ENCODE measurements at regions not wholly inside any gene's neighbourhood (a gene's known extent, or its start where the extent isn't known, plus 50 kb on each side); places are given as distances from the start of the nearest gene placed in this dataset.
"Not testable (repeated sequence)": the region's sequence is repeated elsewhere in the genome, so short reads cannot be mapped to it uniquely, and the experiment has no call there.

DNA sequence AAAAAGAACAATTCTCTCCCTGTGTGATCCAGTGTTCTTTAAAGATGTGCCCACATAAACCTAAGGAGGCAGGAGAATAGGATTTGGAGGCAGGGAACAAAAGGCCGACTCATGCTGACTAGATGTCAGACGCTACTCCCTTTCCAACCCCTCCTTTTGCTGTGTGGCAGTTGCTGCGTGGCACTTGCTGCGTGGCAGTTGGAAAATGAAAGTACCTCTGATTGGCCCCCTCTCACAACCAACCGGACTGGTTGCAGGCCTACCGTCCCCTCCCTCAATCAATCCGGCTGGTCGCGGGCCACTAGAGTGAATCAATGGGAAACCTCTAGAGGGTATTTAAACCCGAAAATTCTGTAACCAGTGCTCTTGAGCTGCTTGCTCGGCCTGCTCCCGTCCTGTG, 551.0 kb downstream of the KIF4B start:
- peak overlapping the region; percentile 48; the same call in 1 of the 2 replicates for H2AFZ ChIP-seq
- CTCF ChIA-PET = no interaction called here
- no peak overlapping the region for H3K4me3 ChIP-seq
- no peaks in the 10 kb centered on the region for H4K20me1 ChIP-seq (ENCODE audit: insufficient read depth)
- H3K27ac ChIP-seq = no peak overlapping the region
- BruUV-seq (replicated peaks) = no TSS peak
- POLR2A ChIA-PET (ENCODE audit: unreplicated experiment) = no interaction called here
- H3K36me3 ChIP-seq (ENCODE audit: low read depth) = no peaks in the 10 kb centered on the region
- peaks cover 3% of the 10 kb centered on the region; the same call in 1 of the 2 replicates for H3K27me3 ChIP-seq (ENCODE audit: insufficient read depth, low read depth)
- H3F3A ChIP-seq (ENCODE audit: insufficient read depth, low read depth) = no peaks in the 10 kb centered on the region
- H3K4me1 ChIP-seq (replicated peaks; ENCODE audit: insufficient read depth) = no peaks in the 10 kb centered on the region
- no peak for TF ChIP-seq CTCF (conservative IDR thresholded peaks at IDR 0.05)
- TF ChIP-seq EZH2 (IDR thresholded peaks at IDR 0.05; ENCODE audit: low read depth) = no peak
- H3K9me3 ChIP-seq (ENCODE audit: insufficient read depth, low read depth) = no peaks in the 10 kb centered on the region
- DNase-seq = no peak
- no peak overlapping the region for H3K4me2 ChIP-seq
- no peaks in the 10 kb centered on the region for H3K9me2 ChIP-seq (ENCODE audit: insufficient read depth)
- H3K79me2 ChIP-seq (ENCODE audit: low read depth) = no peaks in the 10 kb centered on the region
- intact Hi-C loops (cut with micrococcal nuclease; ENCODE audit: unreplicated experiment) = no loop called here

DNA sequence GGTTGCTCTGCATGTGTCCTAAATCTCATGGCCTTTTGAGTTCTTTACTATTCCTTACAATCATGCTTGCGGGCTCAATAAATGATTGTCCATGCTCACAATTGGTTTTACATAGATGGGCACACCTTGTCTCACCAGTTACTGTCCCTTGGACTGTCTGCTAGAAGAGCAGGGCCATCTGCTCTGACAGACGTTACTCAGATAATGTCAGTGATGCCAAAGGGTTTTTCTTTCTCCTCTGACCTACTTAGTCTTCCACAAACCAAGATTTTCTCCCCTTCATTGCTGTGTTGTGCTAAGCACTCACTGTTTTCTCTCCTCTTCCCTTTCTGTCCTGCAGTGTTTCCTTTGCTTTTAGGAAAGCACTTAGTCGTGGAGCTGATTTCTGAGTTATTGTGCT, 562.3 kb downstream of the KIF4B start:
- Histone ChIP-seq H3K36me3 (ENCODE audit: low read depth) (no peaks in the 10 kb centered on the region), H3K4me3 (no peak overlapping the region), H2AFZ (no peak overlapping the region), H3K27ac (no peak overlapping the region), H3K79me2 (ENCODE audit: low read depth) (no peaks in the 10 kb centered on the region), H3K9me3 (ENCODE audit: insufficient read depth, low read depth) (no peaks in the 10 kb centered on the region), H3F3A (ENCODE audit: insufficient read depth, low read depth) (no peaks in the 10 kb centered on the region), H3K4me2 (no peak overlapping the region), H3K9me2 (ENCODE audit: insufficient read depth) (no peaks in the 10 kb centered on the region), H3K4me1 (replicated peaks; ENCODE audit: insufficient read depth) (no peaks in the 10 kb centered on the region), H3K27me3 (ENCODE audit: insufficient read depth, low read depth) (peaks cover 5% of the 10 kb centered on the region; the same call in 1 of the 2 replicates), H4K20me1 (ENCODE audit: insufficient read depth) (no peaks in the 10 kb centered on the region)
- BruUV-seq (replicated peaks) = no TSS peak
- TF ChIP-seq CTCF (conservative IDR thresholded peaks at IDR 0.05) = no peak
- ChIA-PET CTCF (no interaction called here), POLR2A (ENCODE audit: unreplicated experiment) (no interaction called here)
- intact Hi-C loops (cut with micrococcal nuclease; ENCODE audit: unreplicated experiment) = no loop called here
- no peak for DNase-seq

- intact Hi-C loops (cut with micrococcal nuclease; ENCODE audit: unreplicated experiment); H3K79me2 ChIP-seq (ENCODE audit: low read depth); H3K9me3 ChIP-seq (ENCODE audit: insufficient read depth, low read depth); BruUV-seq (replicated peaks); H3K36me3 ChIP-seq (ENCODE audit: low read depth); H3F3A ChIP-seq (ENCODE audit: insufficient read depth, low read depth); CTCF ChIA-PET; H3K4me2 ChIP-seq; H3K27ac ChIP-seq; H3K9me2 ChIP-seq (ENCODE audit: insufficient read depth); H4K20me1 ChIP-seq (ENCODE audit: insufficient read depth); DNase-seq; POLR2A ChIA-PET (ENCODE audit: unreplicated experiment); H3K4me1 ChIP-seq (replicated peaks; ENCODE audit: insufficient read depth); H3K4me3 ChIP-seq; H3K27me3 ChIP-seq (ENCODE audit: insufficient read depth, low read depth); H2AFZ ChIP-seq: not testable (repeated sequence)
Observed at GRCh38 chr5:155586808-155587207, 573.3 kb downstream of the KIF4B start.

DNA sequence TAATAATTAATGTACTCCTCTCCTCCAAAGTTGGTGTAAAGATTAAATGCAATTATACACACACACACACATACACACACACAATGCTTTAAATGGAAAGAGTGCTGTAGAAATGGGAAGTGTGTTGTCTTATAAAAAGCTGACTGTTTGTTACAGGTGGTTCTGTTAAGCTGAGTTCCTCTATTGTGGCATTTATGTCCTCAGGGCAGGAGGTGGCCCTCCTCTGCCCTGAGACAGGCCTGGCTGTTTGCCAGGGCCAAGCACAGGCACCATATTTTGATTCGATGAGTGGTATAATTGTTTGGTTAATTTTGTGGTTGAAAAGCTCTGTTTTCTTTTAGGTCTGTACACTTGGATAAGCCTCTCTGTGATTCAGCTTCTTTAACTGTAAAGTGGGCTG, 573.9 kb downstream of the KIF4B start:
- Histone ChIP-seq H3K9me3 (ENCODE audit: insufficient read depth, low read depth) (no peaks in the 10 kb centered on the region), H3K79me2 (ENCODE audit: low read depth) (no peaks in the 10 kb centered on the region), H4K20me1 (ENCODE audit: insufficient read depth) (no peaks in the 10 kb centered on the region), H3K36me3 (ENCODE audit: low read depth) (no peaks in the 10 kb centered on the region), H3K9me2 (ENCODE audit: insufficient read depth) (no peaks in the 10 kb centered on the region), H3K27me3 (ENCODE audit: insufficient read depth, low read depth) (no peaks in the 10 kb centered on the region), H3F3A (ENCODE audit: insufficient read depth, low read depth) (no peaks in the 10 kb centered on the region), H3K4me3 (no peak overlapping the region), H3K27ac (no peak overlapping the region), H2AFZ (no peak overlapping the region), H3K4me2 (no peak overlapping the region), H3K4me1 (replicated peaks; ENCODE audit: insufficient read depth) (no peaks in the 10 kb centered on the region)
- no peak for DNase-seq
- no TSS peak for BruUV-seq (replicated peaks)
- ChIA-PET CTCF (no interaction called here), POLR2A (ENCODE audit: unreplicated experiment) (no interaction called here)
- intact Hi-C loops (cut with micrococcal nuclease; ENCODE audit: unreplicated experiment) = no loop called here
- TF ChIP-seq EZH2 (IDR thresholded peaks at IDR 0.05; ENCODE audit: low read depth) = no peak

Measured in PC-9 (cell line).